ENCODE measurements at regions not wholly inside any gene's neighbourhood (a gene's known extent, or its start where the extent isn't known, plus 50 kb on each side); places are given as distances from the start of the nearest gene placed in this dataset.
A peak's percentile ranks its signal among the peaks of the same experiment; 100 is the strongest.

DNA sequence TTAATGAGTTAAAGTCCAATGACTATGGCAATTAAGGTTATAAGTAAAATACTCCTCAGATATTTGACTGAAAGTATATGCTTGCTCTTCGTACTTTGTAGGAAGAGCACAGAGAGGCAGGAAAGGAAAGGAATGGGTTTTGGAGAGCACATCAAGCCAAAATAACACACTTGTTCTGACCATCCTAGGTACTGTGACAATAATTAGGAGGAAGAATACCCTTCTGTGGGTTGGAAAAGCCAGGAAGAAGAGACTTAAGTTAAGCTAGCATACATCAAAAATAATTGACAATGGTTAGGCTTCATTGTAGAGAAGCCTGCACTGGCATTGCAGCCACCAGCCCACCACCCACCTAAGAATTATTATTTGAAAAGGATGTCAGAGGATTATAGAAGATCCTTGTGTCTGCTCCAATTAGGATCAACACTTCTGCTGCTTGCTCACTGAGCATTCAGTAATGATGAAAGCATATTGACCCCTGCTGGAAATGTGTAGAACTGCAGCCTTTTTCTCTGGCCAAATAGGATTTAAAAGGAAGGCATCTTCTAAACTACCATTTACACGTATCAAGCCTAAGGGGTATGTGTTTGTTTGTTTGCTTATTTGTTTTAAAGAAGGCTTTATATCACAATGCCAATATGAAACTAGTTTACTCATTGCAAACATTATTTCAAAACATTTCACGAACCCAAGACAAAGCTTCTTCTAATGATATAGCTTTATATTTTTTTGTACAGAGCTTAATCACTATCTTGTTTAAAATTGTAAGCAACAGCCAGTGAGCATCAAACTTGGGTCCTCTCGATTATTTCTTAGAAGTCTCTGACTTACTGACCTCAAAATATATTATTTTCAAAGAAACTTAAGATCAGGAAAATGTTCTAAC, 286.2 kb upstream of the TET2 start:
- no peak for ATAC-seq (ENCODE audit: low FRiP score)
- no peak for DNase-seq (ENCODE audit: low spot score)
- peak in 2 of 3 donors; percentile 24 to 44 for TF ChIP-seq CTCF (IDR thresholded peaks at IDR 0.05)

DNA sequence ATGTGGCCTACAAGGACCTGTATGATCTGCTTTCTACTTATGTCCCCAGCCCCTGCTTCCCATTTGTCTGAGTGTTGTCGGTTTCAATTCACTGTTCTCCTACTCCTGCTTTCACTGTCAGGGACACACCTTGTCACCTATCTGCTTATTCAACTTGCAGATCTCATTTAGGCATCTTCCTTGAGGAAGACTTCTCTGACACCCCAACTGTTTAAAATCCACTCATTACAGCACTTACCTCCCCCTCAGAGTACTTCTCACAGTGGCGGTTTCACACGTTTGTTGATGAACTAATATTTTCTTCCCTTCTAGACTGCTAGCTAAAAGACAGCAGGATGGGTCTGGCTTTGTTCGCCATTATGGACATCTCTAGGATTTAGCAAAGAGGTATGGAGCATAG, 279.9 kb upstream of the TET2 start:
- ATAC-seq (ENCODE audit: low FRiP score), result no peak
- TF ChIP-seq CTCF (IDR thresholded peaks at IDR 0.05), result no peak
- DNase-seq (ENCODE audit: low spot score), result no peak

GRCh38 chr4:104868533-104868932, 278.1 kb upstream of the TET2 start:
- ATAC-seq (ENCODE audit: low FRiP score) (no peak), DNase-seq (ENCODE audit: low spot score) (no peak)
- no peak for TF ChIP-seq CTCF (IDR thresholded peaks at IDR 0.05)

DNA sequence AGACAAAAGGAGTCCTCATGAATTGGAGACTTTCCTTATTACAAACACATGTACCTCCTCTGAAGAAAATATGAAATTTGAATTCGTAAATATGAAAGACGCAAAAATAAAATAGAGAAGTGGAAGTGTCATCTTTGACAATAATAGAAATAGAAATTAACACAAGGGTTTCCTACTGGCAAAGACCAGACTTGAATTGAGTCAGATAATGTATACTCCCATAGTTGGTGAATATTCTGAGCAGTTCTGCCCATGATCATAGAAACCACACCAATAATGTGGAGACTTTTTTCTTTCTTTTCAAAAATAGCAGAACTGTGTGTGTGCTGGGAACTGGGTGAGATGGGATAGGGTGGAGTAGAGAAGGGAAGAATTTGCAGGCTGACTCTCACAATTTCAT, 277.7 kb upstream of the TET2 start:
- ATAC-seq (ENCODE audit: low FRiP score), result no peak
- no peak for TF ChIP-seq CTCF (IDR thresholded peaks at IDR 0.05)

GRCh38 chr4:104869831-104870230, 276.8 kb upstream of the TET2 start:
- ATAC-seq (ENCODE audit: low FRiP score), result no peak
- no peak for TF ChIP-seq CTCF (IDR thresholded peaks at IDR 0.05)
- no peak for DNase-seq (ENCODE audit: low spot score)

More for the DNA sequence above, 277.7 kb upstream of the TET2 start:
- DNase-seq (ENCODE audit: low spot score), result no peak

DNA sequence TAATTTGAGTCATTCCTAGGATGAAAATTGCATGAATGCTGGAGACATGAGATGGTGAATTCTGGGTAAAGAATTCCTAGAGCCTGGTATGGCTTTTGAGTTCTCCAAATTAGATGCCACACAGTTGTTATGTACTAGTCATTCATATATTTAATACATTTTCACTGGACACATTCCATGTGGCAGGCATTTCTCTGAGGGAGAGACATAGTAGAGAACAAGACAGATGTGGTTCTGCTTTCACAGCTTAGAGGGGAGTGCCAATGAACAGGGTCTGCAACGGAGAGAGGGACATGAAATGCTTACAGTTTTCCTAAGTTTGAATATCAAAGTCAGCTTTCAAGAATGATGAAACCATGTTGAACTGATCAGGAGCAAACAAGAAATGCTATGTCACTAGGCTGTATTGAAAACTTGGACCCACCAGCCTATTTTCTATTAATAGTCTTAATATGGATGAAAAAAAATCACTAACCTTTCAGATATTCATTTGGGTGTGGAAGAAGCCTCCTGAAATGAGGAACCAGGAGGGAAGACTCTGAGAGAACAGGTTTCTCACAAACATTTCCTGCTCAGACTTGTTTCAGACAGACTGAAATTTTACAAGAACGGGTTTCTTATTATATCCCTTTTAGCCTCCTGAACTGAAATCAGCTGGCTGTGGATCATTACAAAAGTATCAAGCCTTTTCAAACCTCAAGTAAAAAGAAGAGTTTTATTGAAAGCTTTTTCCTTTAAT, 276.0 kb upstream of the TET2 start:
- DNase-seq (ENCODE audit: low spot score) (no peak), ATAC-seq (ENCODE audit: low FRiP score) (no peak)
- TF ChIP-seq CTCF (IDR thresholded peaks at IDR 0.05), result no peak

Measured in omental fat pad (tissue), 3 donors.